ENCODE measurements at regions not wholly inside any gene's neighbourhood (a gene's known extent, or its start where the extent isn't known, plus 50 kb on each side); places are given as distances from the start of the nearest gene placed in this dataset.

- ChIA-PET POLR2A (ENCODE audit: low non-redundant PET) (no interaction called here), CTCF (no interaction called here)
- TF ChIP-seq, protein P1, sequence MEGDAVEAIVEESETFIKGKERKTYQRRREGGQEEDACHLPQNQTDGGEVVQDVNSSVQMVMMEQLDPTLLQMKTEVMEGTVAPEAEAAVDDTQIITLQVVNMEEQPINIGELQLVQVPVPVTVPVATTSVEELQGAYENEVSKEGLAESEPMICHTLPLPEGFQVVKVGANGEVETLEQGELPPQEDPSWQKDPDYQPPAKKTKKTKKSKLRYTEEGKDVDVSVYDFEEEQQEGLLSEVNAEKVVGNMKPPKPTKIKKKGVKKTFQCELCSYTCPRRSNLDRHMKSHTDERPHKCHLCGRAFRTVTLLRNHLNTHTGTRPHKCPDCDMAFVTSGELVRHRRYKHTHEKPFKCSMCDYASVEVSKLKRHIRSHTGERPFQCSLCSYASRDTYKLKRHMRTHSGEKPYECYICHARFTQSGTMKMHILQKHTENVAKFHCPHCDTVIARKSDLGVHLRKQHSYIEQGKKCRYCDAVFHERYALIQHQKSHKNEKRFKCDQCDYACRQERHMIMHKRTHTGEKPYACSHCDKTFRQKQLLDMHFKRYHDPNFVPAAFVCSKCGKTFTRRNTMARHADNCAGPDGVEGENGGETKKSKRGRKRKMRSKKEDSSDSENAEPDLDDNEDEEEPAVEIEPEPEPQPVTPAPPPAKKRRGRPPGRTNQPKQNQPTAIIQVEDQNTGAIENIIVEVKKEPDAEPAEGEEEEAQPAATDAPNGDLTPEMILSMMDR (conservative IDR thresholded peaks at IDR 0.05; ENCODE audit: low read depth, low read length): no peak
- TF ChIP-seq EZH2 (IDR thresholded peaks at IDR 0.05; ENCODE audit: borderline replicate concordance, low read depth, low read length, poor library complexity, severe bottlenecking): no peak
- Histone ChIP-seq H3K27me3 (replicated peaks; ENCODE audit: insufficient read depth, low read depth, low read length, poor library complexity) (no peaks in the 10 kb centered on the region), H3K4me1 (ENCODE audit: insufficient read depth, low read length, poor library complexity, severe bottlenecking) (no peaks in the 10 kb centered on the region), H3K9me3 (ENCODE audit: low read depth, low read length, poor library complexity, severe bottlenecking) (no peaks in the 10 kb centered on the region), H3K27ac (ENCODE audit: low read depth, low read length, poor library complexity, severe bottlenecking) (no peak overlapping the region), H3K36me3 (ENCODE audit: insufficient read depth, low read length, poor library complexity, severe bottlenecking) (no peaks in the 10 kb centered on the region), H3K4me3 (ENCODE audit: low read depth, low read length, poor library complexity, severe bottlenecking) (no peak overlapping the region)
- BruUV-seq (replicated peaks): no TSS peak
- DNase-seq (ENCODE audit: low spot score): no peak
- intact Hi-C loops (cut with micrococcal nuclease; ENCODE audit: unreplicated experiment): no loop called here
These were observed 505.5 kb downstream of the LMO4 start for GRCh38 chr1:87834151-87834550.

DNA sequence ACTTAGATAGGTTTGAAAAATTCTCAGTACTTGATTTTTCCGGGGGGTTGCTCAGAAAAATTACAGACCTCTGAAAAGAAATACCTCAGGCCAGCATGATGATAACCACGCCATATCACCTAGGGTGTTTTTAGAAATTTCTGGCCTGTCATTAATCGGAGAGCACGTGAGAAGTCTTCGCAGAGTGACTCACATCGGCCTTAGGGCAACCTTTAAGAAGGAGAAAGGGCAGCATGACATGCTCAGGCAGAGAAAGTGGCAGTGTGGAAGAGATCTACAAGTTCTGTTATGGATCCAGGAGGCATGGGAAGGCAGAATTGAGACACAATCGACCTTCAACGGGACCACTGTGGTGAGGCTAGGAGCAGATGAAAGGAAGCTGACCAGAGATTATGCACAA, 506.3 kb downstream of the LMO4 start:
- intact Hi-C loops (cut with micrococcal nuclease; ENCODE audit: unreplicated experiment): no loop called here
- DNase-seq (ENCODE audit: low spot score): no peak
- BruUV-seq (replicated peaks): no TSS peak
- ChIA-PET CTCF (no interaction called here), POLR2A (ENCODE audit: low non-redundant PET) (no interaction called here)
- H3K36me3 ChIP-seq (ENCODE audit: insufficient read depth, low read length, poor library complexity, severe bottlenecking): no peaks in the 10 kb centered on the region
- H3K4me3 ChIP-seq (ENCODE audit: low read depth, low read length, poor library complexity, severe bottlenecking): no peak overlapping the region
- no peaks in the 10 kb centered on the region for H3K9me3 ChIP-seq (ENCODE audit: low read depth, low read length, poor library complexity, severe bottlenecking)
- no peaks in the 10 kb centered on the region for H3K4me1 ChIP-seq (ENCODE audit: insufficient read depth, low read length, poor library complexity, severe bottlenecking)
- no peak for TF ChIP-seq EZH2 (IDR thresholded peaks at IDR 0.05; ENCODE audit: borderline replicate concordance, low read depth, low read length, poor library complexity, severe bottlenecking)
- TF ChIP-seq, protein P1 (conservative IDR thresholded peaks at IDR 0.05; ENCODE audit: low read depth, low read length): no peak
- H3K27ac ChIP-seq (ENCODE audit: low read depth, low read length, poor library complexity, severe bottlenecking): no peak overlapping the region
- H3K27me3 ChIP-seq (replicated peaks; ENCODE audit: insufficient read depth, low read depth, low read length, poor library complexity): no peaks in the 10 kb centered on the region

- no peak overlapping the region for H3K4me3 ChIP-seq (ENCODE audit: low read depth, low read length, poor library complexity, severe bottlenecking)
- CTCF ChIA-PET: no interaction called here
- no peak for DNase-seq (ENCODE audit: low spot score)
- H3K36me3 ChIP-seq (ENCODE audit: insufficient read depth, low read length, poor library complexity, severe bottlenecking): no peaks in the 10 kb centered on the region
- H3K9me3 ChIP-seq (ENCODE audit: low read depth, low read length, poor library complexity, severe bottlenecking): peaks cover 8% of the 10 kb centered on the region
- no peaks in the 10 kb centered on the region for H3K4me1 ChIP-seq (ENCODE audit: insufficient read depth, low read length, poor library complexity, severe bottlenecking)
- BruUV-seq (replicated peaks): no TSS peak
- H3K27ac ChIP-seq (ENCODE audit: low read depth, low read length, poor library complexity, severe bottlenecking): no peak overlapping the region
- intact Hi-C loops (cut with micrococcal nuclease; ENCODE audit: unreplicated experiment): no loop called here
- H3K27me3 ChIP-seq (replicated peaks; ENCODE audit: insufficient read depth, low read depth, low read length, poor library complexity): no peaks in the 10 kb centered on the region
- POLR2A ChIA-PET (ENCODE audit: low non-redundant PET): no interaction called here
- TF ChIP-seq, protein P1 (conservative IDR thresholded peaks at IDR 0.05; ENCODE audit: low read depth, low read length): no peak
These were observed 512.1 kb downstream of the LMO4 start for GRCh38 chr1:87840767-87841166.

Data from A673 (cell line).